Calu3 (cell line): ENCODE measurements at regions not wholly inside any gene's neighbourhood (a gene's known extent, or its start where the extent isn't known, plus 50 kb on each side); places are given as distances from the start of the nearest gene placed in this dataset.

Source experiments
- BruUV-seq: library from RNA; stranded (reverse); fragments of 400-500 nt; replicated peaks from 2 replicates; lab custom pipeline; 2021; lab: Mats Ljungman, UMichigan
- CTCF ChIA-PET: fragments of 300-600 bp; sonication (Branson Sonifier 250); formaldehyde crosslinking; loops from one replicate; lab custom pipeline; 2022; ENCODE audit warnings: antibody characterized with exemption; lab: Charles Lee
- DNase-seq: peaks from one replicate; pipeline ENCODE4 v3.0.0; 2022
- H3K27ac Mint-ChIP-seq: one replicate; pipeline ENCODE4 v1.8.0; 2022; ENCODE audit warnings: mixed read lengths; ENCODE audit not compliant: unreplicated experiment
- H3K27me3 Mint-ChIP-seq: one replicate; pipeline ENCODE4 v1.8.0; 2022; ENCODE audit warnings: mixed read lengths; ENCODE audit not compliant: unreplicated experiment
- H3K36me3 Mint-ChIP-seq: one replicate; pipeline ENCODE4 v1.8.0; 2022; ENCODE audit warnings: mild to moderate bottlenecking, moderate library complexity, mixed read lengths; ENCODE audit not compliant: insufficient read depth, unreplicated experiment
- H3K4me1 Mint-ChIP-seq: one replicate; pipeline ENCODE4 v1.8.0; 2022; ENCODE audit warnings: mild to moderate bottlenecking, low read depth, mixed read lengths; ENCODE audit not compliant: unreplicated experiment
- H3K4me3 Mint-ChIP-seq: one replicate; pipeline ENCODE4 v1.8.0; 2022; ENCODE audit warnings: mild to moderate bottlenecking, low read depth, moderate library complexity, mixed read lengths; ENCODE audit not compliant: unreplicated experiment
- H3K9me3 Mint-ChIP-seq: one replicate; pipeline ENCODE4 v1.8.0; 2022; ENCODE audit warnings: low read depth, mixed read lengths; ENCODE audit not compliant: unreplicated experiment
- CTCF ChIP-seq: fragments of 200-600 bp; IDR thresholded peaks from one replicate; pipeline ENCODE4 v1.8.0; 2022; ENCODE audit warnings: antibody characterized with exemption; ENCODE audit not compliant: unreplicated experiment
- intact Hi-C: fragments of 100-400 bp; cut with micrococcal nuclease; formaldehyde crosslinking; loops from one replicate; pipeline ENCODE4 v1.10.0; 2022; ENCODE audit not compliant: unreplicated experiment

- H3K36me3 Mint-ChIP-seq = no peaks in the 10 kb centered on the region
- H3K4me1 Mint-ChIP-seq = no peaks in the 10 kb centered on the region
- H3K9me3 Mint-ChIP-seq = peaks cover 14% of the 10 kb centered on the region
- H3K4me3 Mint-ChIP-seq = no peak overlapping the region
- CTCF ChIA-PET = no interaction called here
- no peak for TF ChIP-seq CTCF
- intact Hi-C loops = no loop called here
- H3K27ac Mint-ChIP-seq = no peak overlapping the region
- H3K27me3 Mint-ChIP-seq = no peaks in the 10 kb centered on the region
- BruUV-seq = no TSS peak
- DNase-seq = no peak
Observed at GRCh38 chr6:19668710-19669109, 168.5 kb upstream of the ID4 start.

GRCh38 chr6:19669206-19669605 lies 168.0 kb upstream of the ID4 start:
- no peaks in the 10 kb centered on the region for H3K36me3 Mint-ChIP-seq
- H3K4me3 Mint-ChIP-seq = no peak overlapping the region
- no TSS peak for BruUV-seq
- CTCF ChIA-PET = no interaction called here
- peaks cover 14% of the 10 kb centered on the region for H3K9me3 Mint-ChIP-seq
- no peaks in the 10 kb centered on the region for H3K27me3 Mint-ChIP-seq
- no peak overlapping the region for H3K27ac Mint-ChIP-seq
- no peak for TF ChIP-seq CTCF
- no peak for DNase-seq
- intact Hi-C loops = no loop called here
- no peaks in the 10 kb centered on the region for H3K4me1 Mint-ChIP-seq

- DNase-seq = no peak
- Mint-ChIP-seq H3K4me1 (no peaks in the 10 kb centered on the region), H3K9me3 (peaks cover 5% of the 10 kb centered on the region), H3K27me3 (no peaks in the 10 kb centered on the region), H3K4me3 (no peak overlapping the region), H3K27ac (no peak overlapping the region), H3K36me3 (no peaks in the 10 kb centered on the region)
- TF ChIP-seq CTCF = no peak
- no TSS peak for BruUV-seq
- CTCF ChIA-PET = no interaction called here
- intact Hi-C loops = no loop called here
Observed at GRCh38 chr6:19682859-19683258, 154.3 kb upstream of the ID4 start.

GRCh38 chr6:19690325-19691075 lies 146.7 kb upstream of the ID4 start:
- intact Hi-C loops = no loop called here
- Mint-ChIP-seq H3K4me1 (no peaks in the 10 kb centered on the region), H3K4me3 (no peak overlapping the region), H3K36me3 (no peaks in the 10 kb centered on the region), H3K9me3 (peaks cover 5% of the 10 kb centered on the region), H3K27ac (no peak overlapping the region), H3K27me3 (no peaks in the 10 kb centered on the region)
- CTCF ChIA-PET = no interaction called here
- no peak for DNase-seq
- no TSS peak for BruUV-seq
- TF ChIP-seq CTCF = no peak
